Activated CD4-positive, CD25-positive, alpha-beta regulatory T cell treated with anti-CD3 and anti-CD28 coated beads, Interleukin-2, amount 50 U/mL, for 16 hours (primary cell): ENCODE measurements at regions not wholly inside any gene's neighbourhood (a gene's known extent, or its start where the extent isn't known, plus 50 kb on each side); places are given as distances from the start of the nearest gene placed in this dataset.

Source experiments
- DNase-seq: peaks from one replicate; pipeline ENCODE4 v3.0.0-alpha.2; 2020; ENCODE audit warnings: low read depth, low spot score

DNA sequence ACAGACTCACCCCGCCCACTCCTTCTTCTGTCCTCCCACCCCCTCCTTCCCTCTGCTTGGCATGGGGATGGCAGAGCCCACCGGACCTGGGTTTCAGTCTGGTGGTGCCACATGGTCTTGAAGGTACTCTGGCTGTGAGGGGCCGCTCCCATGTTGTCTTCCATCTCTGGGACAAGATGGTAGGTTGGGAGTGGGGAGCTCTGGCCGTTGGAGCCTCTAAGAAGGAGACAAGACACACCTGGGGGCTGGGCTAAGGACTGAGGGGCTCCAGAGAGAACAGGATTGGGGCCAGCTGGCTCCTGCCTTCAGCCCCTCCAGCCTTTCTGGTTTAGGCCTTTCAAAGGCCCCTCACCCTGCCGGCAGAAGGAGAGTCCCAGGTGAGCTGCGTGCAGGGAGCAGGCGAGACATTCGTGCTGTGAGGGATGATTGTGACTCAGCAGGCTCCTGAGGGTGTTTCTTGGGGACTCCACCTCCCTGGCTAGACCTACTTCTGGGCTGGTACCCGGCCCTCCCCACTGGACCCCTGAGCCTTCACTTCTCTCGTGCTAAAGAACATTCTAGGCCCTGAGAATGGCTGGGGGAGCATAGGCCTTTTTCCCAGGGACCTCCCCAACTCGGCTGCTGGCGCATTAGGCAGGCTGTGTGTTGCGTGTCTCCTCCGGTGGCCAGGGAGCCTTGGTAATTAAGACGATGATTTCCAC is 128.2 kb upstream of the HAAO start:
- DNase-seq, result no peak

DNA sequence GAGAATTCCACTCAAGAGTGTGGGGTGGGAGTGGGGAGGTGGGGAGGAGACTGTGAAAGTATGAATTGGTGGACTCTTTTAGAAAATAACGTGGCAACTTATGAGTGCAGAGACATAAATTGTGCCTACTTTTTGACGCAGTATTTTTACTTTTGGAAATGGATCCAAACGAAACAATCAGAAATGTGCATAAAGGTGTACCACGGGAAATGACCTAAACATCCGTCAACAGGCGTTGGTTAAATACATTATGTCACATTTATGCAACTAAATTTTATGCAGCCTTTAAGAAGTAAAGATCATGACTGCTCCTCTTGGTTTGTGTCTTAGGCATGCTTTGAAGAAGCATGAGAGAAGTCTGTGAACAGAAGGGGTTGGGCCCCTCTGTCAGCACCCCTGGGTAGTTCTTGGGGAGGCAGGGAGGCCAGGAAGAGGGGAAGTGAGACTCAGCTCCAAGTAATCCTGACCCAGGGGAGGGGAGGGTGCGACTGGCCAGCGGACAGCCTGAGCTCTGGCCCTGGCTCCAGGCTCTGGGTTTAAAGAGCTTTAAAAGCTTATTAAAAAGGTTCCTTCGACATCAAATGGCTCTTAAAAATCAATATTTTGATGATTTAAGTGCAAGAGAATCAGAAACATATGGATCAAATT is 126.4 kb upstream of the HAAO start:
- no peak for DNase-seq

- no peak for DNase-seq
Observed at GRCh38 chr2:42918041-42918440, 125.7 kb upstream of the HAAO start.

GRCh38 chr2:42917425-42917927 is 125.1 kb upstream of the HAAO start:
- no peak for DNase-seq

GRCh38 chr2:42916324-42916723 is 123.9 kb upstream of the HAAO start:
- no peak for DNase-seq

GRCh38 chr2:42914860-42915259 is 122.5 kb upstream of the HAAO start:
- DNase-seq, result no peak

- no peak for DNase-seq
Observed at GRCh38 chr2:42914314-42914713, 121.9 kb upstream of the HAAO start.

DNA sequence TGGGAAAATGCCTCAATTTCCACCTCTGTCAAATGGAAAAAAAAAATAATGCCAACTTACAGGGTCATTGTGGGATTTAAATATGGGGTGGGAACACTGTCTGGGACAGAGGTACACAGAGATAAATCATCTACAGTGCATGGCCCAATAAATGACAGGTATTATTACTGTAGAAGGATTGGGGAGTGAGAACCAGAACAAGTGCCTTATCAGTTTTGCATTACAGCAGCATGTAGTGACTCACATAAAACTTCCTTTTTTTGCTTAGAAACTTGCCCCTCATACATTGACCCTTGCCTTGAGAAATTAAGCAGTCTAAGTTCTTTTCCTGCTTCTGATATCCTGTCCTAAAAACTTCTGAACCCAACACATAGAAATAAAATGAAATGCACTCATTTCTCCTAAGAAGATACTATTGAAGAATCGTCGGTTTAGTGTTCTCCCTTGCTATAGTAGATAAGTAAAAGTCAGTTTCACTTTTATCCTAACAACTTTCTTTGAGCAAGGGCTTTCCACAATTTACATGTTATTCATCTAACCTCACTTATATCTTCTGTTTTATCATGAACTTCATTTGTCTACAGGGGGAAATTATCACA is 121.0 kb upstream of the HAAO start:
- DNase-seq, result no peak

GRCh38 chr2:42910645-42911405 is 118.4 kb upstream of the HAAO start:
- no peak for DNase-seq

DNA sequence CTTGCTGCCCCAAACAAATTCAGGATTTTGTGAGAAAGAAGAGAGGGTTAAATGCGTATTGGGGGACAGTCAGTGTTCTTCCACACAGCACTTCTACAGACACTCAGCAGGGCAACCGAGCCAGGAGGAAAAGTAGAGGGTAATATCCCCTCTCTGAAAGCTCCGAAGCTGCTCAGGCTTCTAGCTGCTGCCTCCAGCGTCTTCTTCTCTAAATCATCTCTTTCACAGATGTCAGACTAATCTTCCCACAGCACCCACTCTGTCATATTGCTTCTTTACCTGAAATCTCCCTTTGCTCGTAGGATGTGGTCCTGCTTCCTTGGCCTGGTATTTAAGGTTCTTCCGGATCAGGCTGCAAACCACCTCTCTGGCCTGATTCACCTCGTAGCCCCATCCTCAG is 117.6 kb upstream of the HAAO start:
- no peak for DNase-seq

DNA sequence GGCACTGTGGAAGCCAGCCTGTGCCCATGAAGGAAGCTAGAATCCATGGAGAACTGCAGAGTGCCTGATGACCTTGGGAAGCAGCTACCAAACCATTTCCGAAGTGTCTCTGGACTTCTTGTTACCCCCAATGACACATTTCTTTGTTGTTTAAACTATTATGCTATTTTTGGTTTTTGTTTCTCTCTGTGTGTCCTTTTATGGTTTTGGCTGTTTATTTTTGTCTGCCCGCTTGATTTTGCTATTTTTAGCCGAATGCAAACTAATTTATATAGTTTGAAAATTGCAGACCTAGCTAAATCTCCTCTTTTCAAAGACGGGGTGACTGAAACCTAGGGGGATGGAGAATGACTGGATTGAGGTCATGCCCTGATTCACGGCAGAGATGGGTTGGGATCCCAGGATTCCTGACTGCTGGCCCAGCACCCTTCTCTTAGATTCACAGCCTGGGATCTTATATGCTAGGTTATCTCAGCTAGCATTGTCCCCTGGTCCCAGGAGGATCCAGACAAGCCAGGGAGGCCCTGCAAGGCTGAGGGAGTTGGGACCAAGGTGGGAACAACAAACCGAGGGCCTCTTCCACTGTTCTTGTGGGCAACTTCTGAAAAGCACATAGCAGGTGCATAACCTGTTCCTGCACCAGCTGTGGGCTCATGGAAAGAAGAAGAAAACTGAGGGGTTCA is 116.3 kb upstream of the HAAO start:
- no peak for DNase-seq

GRCh38 chr2:42907835-42908234 is 115.5 kb upstream of the HAAO start:
- no peak for DNase-seq

GRCh38 chr2:42906557-42907411 is 114.4 kb upstream of the HAAO start:
- DNase-seq, result no peak

- DNase-seq, result no peak
Observed at GRCh38 chr2:42906111-42906556, 113.8 kb upstream of the HAAO start.

DNA sequence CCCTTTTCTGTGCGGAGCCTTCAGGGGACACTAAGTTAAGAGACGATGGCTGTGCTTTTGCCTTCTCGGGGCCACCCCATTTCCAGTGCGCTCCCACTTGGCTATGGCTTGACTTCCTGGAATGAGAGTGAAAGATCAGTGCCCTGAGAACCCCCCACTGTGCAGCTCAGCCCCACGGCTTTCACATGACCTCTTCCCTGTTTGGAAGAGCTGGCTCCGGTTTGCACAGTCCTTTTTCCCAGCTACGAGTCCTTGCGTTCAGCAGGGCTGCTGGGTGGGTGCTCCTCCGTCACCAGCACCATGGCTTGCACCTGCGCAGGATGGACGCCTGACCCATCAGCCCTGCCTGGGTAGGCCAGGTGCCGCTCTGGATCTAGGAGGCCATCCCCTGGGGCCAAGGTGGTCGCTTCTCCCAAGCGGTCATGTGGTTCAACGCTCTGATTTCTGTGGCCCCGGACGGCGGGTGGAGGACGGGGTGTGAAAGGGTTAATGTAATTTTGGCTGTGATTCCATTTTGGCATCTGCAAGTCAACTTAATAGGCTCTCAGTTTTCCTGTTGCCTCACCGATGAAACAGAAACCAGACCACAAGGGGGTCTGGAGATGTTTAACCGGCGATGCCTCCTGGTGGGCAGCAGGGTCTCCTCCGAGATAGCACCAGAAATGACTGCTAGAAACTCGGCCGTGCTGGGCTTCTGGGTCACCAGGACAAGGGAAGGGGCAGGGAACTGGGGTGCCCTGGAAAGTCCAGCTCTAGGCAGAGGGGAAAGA is 113.1 kb upstream of the HAAO start:
- DNase-seq, result no peak

- no peak for DNase-seq
Observed at GRCh38 chr2:42904576-42904876, 112.1 kb upstream of the HAAO start.

DNA sequence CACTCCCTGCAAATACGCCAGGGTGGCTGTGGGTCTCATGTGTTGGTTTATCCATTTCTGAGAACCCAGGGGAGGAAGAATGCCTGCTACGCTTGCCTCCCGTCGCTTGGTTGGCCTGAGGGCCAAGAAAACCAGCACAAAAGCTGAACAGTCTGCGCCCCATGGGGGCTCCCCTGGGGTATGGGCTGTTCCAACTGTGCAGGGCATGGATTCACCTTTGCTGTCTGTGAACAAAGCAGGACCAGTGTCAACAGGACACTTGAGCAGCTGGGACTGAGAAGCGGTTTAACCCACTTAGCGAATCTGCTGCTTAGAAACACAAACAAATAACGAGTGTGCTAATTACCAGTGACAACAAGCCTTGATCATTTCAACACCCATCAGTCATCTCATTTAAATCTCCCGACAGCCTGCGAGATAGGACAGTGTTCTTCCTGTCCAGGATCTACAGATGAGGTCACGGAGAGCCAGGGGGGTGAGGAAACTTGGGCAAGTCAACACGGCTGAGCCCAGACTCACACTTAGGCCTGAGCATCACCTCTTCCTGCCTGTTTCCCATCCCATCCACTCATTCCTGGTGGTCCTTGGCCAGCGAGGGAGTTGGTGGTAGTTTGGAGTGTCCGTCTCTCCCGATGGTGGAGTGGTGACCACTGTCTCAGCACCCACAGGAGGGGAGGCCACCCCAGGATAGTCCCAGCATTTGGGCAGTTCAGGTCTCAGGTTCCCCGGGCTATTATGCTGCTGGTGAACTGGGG is 111.6 kb upstream of the HAAO start:
- no peak for DNase-seq

DNA sequence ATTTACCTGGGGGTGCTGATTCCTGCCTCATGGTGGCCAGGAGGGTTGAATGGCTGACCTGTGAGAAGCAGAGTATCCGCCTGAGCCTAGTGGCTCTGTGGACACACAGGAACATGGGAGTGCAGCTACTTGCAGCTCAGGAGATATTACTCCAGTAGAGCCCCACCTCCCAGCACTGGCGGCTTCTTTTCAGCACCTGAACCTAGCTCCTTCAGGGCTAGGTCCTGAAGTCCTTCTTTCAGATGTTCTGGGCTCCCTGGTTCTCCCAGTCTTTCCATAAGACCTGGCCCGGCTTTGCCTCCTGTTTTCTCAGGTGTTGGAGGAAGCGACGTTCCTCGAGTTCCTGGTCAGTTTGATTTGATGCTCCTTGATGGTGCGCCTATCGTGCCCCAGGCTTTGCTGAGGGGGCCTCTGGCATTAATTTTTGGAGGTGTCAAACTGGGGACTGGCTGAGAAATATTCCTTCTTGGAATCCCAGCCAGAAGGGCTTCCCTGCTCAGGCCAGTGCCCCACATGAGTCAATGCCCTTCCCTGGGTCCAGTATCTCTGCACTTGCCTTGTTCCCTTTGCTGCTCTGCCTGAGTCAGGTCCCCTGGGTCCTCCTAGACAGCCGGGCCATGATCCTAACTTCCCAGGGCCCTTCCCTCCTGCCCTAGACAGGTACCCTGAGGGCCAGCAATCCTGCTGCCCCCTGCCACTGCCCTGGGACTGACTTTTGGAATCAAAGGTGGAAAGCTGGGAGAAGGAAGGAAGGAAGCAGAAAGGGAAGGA is 110.7 kb upstream of the HAAO start:
- no peak for DNase-seq
